Heart right ventricle (tissue), 16 donors: ENCODE measurements at regions not wholly inside any gene's neighbourhood (a gene's known extent, or its start where the extent isn't known, plus 50 kb on each side); places are given as distances from the start of the nearest gene placed in this dataset.

Experiments
- ATAC-seq, 8 donors: fragments of 200-7000 bp; cut with Tn5 transposase; one replicate each; pipeline ENCODE4 v1.9.1; 2020; ENCODE audit warnings: mild to moderate bottlenecking in 8 of 8, moderate library complexity in 8 of 8, moderate number of reproducible peaks in 1 of 8
- DNase-seq, 2 donors: peaks; one replicate each; pipeline ENCODE4 v3.0.0-alpha.2; 2020
- H3K27ac ChIP-seq, 10 donors: fragments of 200-600 bp; sonication (generic) in 2 of 10; one replicate each; pipeline versions ENCODE4 v1.5.0 to v1.8.0; 2020 to 2022; ENCODE audit warnings: mild to moderate bottlenecking in 3 of 10
- H3K27me3 ChIP-seq, 7 donors: fragments of 200-600 bp; one replicate each; pipeline ENCODE4 v1.8.0; 2021 to 2022; ENCODE audit warnings: mild to moderate bottlenecking in 2 of 7
- H3K36me3 ChIP-seq, 9 donors: fragments of 200-600 bp; sonication (generic) in 1 of 9; one replicate each; pipeline versions ENCODE4 v1.5.0 to v1.8.0; 2020 to 2022; ENCODE audit warnings: mild to moderate bottlenecking in 2 of 9
- H3K4me1 ChIP-seq, 9 donors: fragments of 200-600 bp; sonication (generic) in 1 of 9; one replicate each; pipeline versions ENCODE4 v1.5.0 to v1.8.0; 2020 to 2022; ENCODE audit warnings: mild to moderate bottlenecking in 4 of 9
- H3K4me3 ChIP-seq, 10 donors: fragments of 200-600 bp; sonication (generic) in 2 of 10; one replicate each; pipeline versions ENCODE4 v1.5.0 to v1.8.0; 2020 to 2022; ENCODE audit warnings: mild to moderate bottlenecking in 7 of 10, moderate library complexity in 2 of 10
- H3K9me3 ChIP-seq, 11 donors: fragments of 200-600 bp in 10 of 11; sonication (generic) in 2 of 11; one replicate each; pipeline versions ENCODE4 v1.5.0 to v1.8.0; 2013 to 2022; ENCODE audit warnings: mild to moderate bottlenecking in 2 of 11, control low read depth in 1 of 11, moderate library complexity in 1 of 11
- CTCF ChIP-seq, 9 donors: fragments of 200-600 bp; sonication (generic) in 2 of 9; IDR thresholded peaks; one replicate each; pipeline versions ENCODE4 v1.5.0 to v1.8.0; 2021 to 2022; ENCODE audit warnings: antibody characterized with exemption in 9 of 9, mild to moderate bottlenecking in 5 of 9, moderate library complexity in 1 of 9
- WGBS, 2 donors: extraction: QIAGEN DNeasy Blood & Tissue Kit; methylation state at CpG; one replicate each; pipeline ENCODE4 v1.1.7; 2013; ENCODE audit warnings: inconsistent platforms in 1 of 2; 5-methylcytosine and 5-hydroxymethylcytosine counted together
- intact Hi-C, 10 donors: fragments of 100-400 bp; cut with DNase I; formaldehyde crosslinking; loops; one replicate each; pipeline versions ENCODE4 v1.11.1 to v1.14.2; 2022
- donor health status: Arrhythmogenic right ventricular cardiomyopathy.
- donor health status: ischemic (EF 13 %, LVEDD 7.1; RV severe dilation, severe dysfunction).
- donor health status: healthy with polysubstance abuse.
- donor health status: DM: no; HTN: yes; CAD: no.
- donor health status: DM: no; HTN: no; CAD: no.
- donor health status: ischemic (EF 25% LVEDD 6.9; RV normal size, moderate dysfunction).
- donor health status: ischemic (EF 25% LVEDD 5.7; RV mildly dilated, moderate dysfunction).
- donor health status: healthy.
- donor health status: DM: yes; HTN: yes; CAD: no.
- donor health status: Ischemic cardiomyopathy.
- donor health status: ischemic (EF 35%, LVEDD 5.7; RV mildly dilated, moderate dysfunction).
- donor health status: nonischemic (EF 11% LVEDD 7.7; RV severe dilation, severe dysfunction).
- donor health status: DM: yes; HTN: yes; CAD: no.
- donor health status: PGD.
- donor health status: ischemic (EF 29% LVEDD 5.4; RV normal size, mild dysfunction).
- donor health status: nonischemic (EF 23%, LVEDD 6.1; RV moderate dilation, normal function).

- ATAC-seq, result no peak
- no peak overlapping the region for H3K27ac ChIP-seq
- intact Hi-C loops, result no loop called here
- no peak for TF ChIP-seq CTCF (IDR thresholded peaks at IDR 0.05)
- no peaks in the 10 kb centered on the region for H3K9me3 ChIP-seq
- 93 to 94% methylated on average over 3 of the region's 3 CpGs for WGBS, 2 donors
- DNase-seq, result no peak
- H3K4me3 ChIP-seq, result no peak overlapping the region
- H3K4me1 ChIP-seq, result no peaks in the 10 kb centered on the region
- no peaks in the 10 kb centered on the region for H3K36me3 ChIP-seq
- H3K27me3 ChIP-seq, result peaks cover 0 to 4% (median 0%) of the 10 kb centered on the region in 7 donors
These were observed 220.1 kb downstream of the BCAT1 start for GRCh38 chr12:24728826-24729225.

GRCh38 chr12:24728366-24728765 is 220.5 kb downstream of the BCAT1 start:
- H3K27ac ChIP-seq, result no peak overlapping the region
- no peak for DNase-seq
- TF ChIP-seq CTCF (IDR thresholded peaks at IDR 0.05), result peak in 5 of 9 donors; percentile 14 to 50 (median 28)
- H3K9me3 ChIP-seq, result no peaks in the 10 kb centered on the region
- intact Hi-C loops, result no loop called here
- H3K36me3 ChIP-seq, result no peaks in the 10 kb centered on the region
- no peaks in the 10 kb centered on the region for H3K4me1 ChIP-seq
- H3K27me3 ChIP-seq, result peaks cover 0 to 4% (median 0%) of the 10 kb centered on the region in 7 donors
- H3K4me3 ChIP-seq, result no peak overlapping the region
- no peak for ATAC-seq

GRCh38 chr12:24725616-24726015 is 223.3 kb downstream of the BCAT1 start:
- no peak for TF ChIP-seq CTCF (IDR thresholded peaks at IDR 0.05)
- peaks cover 0 to 4% (median 0%) of the 10 kb centered on the region in 7 donors for H3K27me3 ChIP-seq
- H3K9me3 ChIP-seq, result peaks cover 0 to 6% (median 0%) of the 10 kb centered on the region in 11 donors
- no peak overlapping the region for H3K4me3 ChIP-seq
- no peaks in the 10 kb centered on the region for H3K36me3 ChIP-seq
- no peak overlapping the region for H3K27ac ChIP-seq
- ATAC-seq (no peak), DNase-seq (no peak)
- H3K4me1 ChIP-seq, result no peaks in the 10 kb centered on the region
- WGBS, 2 donors, result 44 to 74% methylated on average over 1 of the region's 1 CpG
- intact Hi-C loops, result no loop called here

DNA sequence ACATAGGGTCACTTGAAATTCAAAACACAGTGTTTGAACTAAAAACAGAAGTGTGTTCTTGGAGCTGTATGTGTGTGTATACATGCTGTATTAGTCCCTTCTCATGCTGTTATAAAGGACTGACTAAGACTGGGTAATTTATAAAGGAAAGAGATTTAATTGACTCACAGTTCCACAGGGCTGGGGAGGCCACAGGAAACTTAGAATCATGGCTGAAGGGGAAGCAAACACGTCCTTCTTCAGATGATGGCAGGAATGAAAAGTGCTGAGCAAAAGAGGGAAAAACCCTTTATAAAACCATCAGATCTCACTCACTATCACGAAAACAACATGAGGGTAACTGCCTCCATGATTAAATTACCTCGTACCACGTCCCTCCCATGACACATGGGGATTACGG is 224.1 kb downstream of the BCAT1 start:
- H3K4me1 ChIP-seq, result no peaks in the 10 kb centered on the region
- 81 to 84% methylated on average over 5 of the region's 5 CpGs for WGBS, 2 donors
- DNase-seq (no peak), ATAC-seq (no peak)
- H3K4me3 ChIP-seq, result no peak overlapping the region
- no peak for TF ChIP-seq CTCF (IDR thresholded peaks at IDR 0.05)
- no peaks in the 10 kb centered on the region for H3K36me3 ChIP-seq
- no peak overlapping the region for H3K27ac ChIP-seq
- peaks cover 0 to 4% (median 0%) of the 10 kb centered on the region in 7 donors for H3K27me3 ChIP-seq
- peaks cover 0 to 7% (median 0%) of the 10 kb centered on the region in 11 donors for H3K9me3 ChIP-seq
- intact Hi-C loops, result no loop called here
